OCI-LY3 (cell line): ENCODE measurements at regions not wholly inside any gene's neighbourhood (a gene's known extent, or its start where the extent isn't known, plus 50 kb on each side); places are given as distances from the start of the nearest gene placed in this dataset.

Experiments used
- EZH2phosphoT487 ChIP-seq: fragments of 200-600 bp; shearing (Covaris generic); IDR thresholded peaks from 2 replicates; pipeline ENCODE4 v1.6.1; 2018; ENCODE audit warnings: antibody characterized with exemption, mixed run types, low read depth
- TF ChIP-seq, protein P1 (sequence below): fragments of 200-600, 300-600 bp; sonication (generic); IDR thresholded peaks from 2 replicates; pipeline ENCODE4 v1.5.1; 2014; ENCODE audit warnings: antibody characterized with exemption, low read length, low read depth

DNA sequence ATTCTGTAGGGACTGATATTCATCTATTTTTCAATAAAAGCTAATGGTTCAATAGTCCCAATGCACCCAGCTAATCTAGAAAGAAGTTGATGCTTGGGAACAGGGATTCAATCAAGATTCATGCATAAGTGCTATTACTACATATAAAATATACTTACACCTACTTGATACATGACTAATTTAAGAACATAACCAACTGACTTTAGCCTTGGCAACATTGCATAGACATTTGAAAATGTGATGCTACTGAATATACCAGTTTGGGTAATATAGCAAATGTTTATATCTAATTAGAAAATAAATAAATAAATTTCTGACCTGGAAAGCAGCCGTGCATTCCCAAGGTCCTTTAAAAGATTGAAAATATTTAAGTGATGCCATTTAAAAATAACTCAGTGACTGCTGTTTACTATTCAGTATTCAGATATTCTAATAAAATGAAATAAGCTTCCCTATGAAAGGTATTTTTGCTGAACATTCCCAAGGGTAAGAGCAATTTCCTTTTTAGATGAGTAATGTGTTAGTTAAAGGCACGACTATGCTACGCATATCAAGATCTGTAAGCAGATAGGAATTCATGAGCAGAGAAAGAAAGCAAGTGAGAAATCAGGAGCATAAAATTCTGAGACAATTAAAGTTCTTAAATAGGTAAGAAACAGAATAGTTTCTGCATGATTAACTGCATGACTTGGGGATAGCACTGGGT, 160.6 kb upstream of the SYT1 start:
- TF ChIP-seq, protein P1, sequence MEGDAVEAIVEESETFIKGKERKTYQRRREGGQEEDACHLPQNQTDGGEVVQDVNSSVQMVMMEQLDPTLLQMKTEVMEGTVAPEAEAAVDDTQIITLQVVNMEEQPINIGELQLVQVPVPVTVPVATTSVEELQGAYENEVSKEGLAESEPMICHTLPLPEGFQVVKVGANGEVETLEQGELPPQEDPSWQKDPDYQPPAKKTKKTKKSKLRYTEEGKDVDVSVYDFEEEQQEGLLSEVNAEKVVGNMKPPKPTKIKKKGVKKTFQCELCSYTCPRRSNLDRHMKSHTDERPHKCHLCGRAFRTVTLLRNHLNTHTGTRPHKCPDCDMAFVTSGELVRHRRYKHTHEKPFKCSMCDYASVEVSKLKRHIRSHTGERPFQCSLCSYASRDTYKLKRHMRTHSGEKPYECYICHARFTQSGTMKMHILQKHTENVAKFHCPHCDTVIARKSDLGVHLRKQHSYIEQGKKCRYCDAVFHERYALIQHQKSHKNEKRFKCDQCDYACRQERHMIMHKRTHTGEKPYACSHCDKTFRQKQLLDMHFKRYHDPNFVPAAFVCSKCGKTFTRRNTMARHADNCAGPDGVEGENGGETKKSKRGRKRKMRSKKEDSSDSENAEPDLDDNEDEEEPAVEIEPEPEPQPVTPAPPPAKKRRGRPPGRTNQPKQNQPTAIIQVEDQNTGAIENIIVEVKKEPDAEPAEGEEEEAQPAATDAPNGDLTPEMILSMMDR: no peak
- TF ChIP-seq EZH2phosphoT487: no peak
